H1 (cell line): ENCODE measurements at regions not wholly inside any gene's neighbourhood (a gene's known extent, or its start where the extent isn't known, plus 50 kb on each side); places are given as distances from the start of the nearest gene placed in this dataset.

Experiments used
- CTCF ChIA-PET: fragments of 300-600 bp; sonication (Branson Sonifier 250); formaldehyde crosslinking; loops from one replicate; lab custom pipeline; 2021; ENCODE audit not compliant: partially characterized antibody; lab: Charles Lee
- POLR2A ChIA-PET: fragments of 300-600 bp; sonication (Branson Sonifier 250); formaldehyde crosslinking; loops from one replicate; lab custom pipeline; 2021; ENCODE audit warnings: inconsistent platforms; ENCODE audit not compliant: partially characterized antibody; lab: Charles Lee
- DNase-seq, 2 experiments: peaks; one replicate each; pipeline versions ENCODE4 v3.0.0 to v3.0.0-alpha.2; 2010 to 2022; ENCODE audit warnings: low spot score in 2 of 2, low read depth in 1 of 2, mixed read lengths in 1 of 2
- FAIRE-seq: peaks from 2 replicates; lab custom pipeline; 2011; peaks lifted over from hg19 to GRCh38; lab: Jason Lieb, UNC
- H2AFZ ChIP-seq: 2 replicates; pipeline ENCODE4 v1.8.1; 2012; ENCODE audit warnings: low read length, inconsistent platforms
- H2AK5ac ChIP-seq: 2 replicates; pipeline ENCODE4 v1.6.1; 2013; ENCODE audit warnings: low read depth, low read length
- H2BK120ac ChIP-seq: replicated peaks from 2 replicates; pipeline ENCODE3; 2013; ENCODE audit warnings: low read depth, low read length, inconsistent platforms
- H2BK12ac ChIP-seq: 2 replicates; pipeline ENCODE4 v1.6.1; 2013; ENCODE audit warnings: low read depth, low read length
- H2BK15ac ChIP-seq: 2 replicates; pipeline ENCODE4 v1.6.1; 2013; ENCODE audit warnings: low read length
- H2BK20ac ChIP-seq: 2 replicates; pipeline ENCODE4 v1.6.1; 2013; ENCODE audit warnings: low read length
- H2BK5ac ChIP-seq: 2 replicates; pipeline ENCODE4 v1.6.1; 2013; ENCODE audit warnings: low read depth, low read length
- H3K14ac ChIP-seq: 2 replicates; pipeline ENCODE4 v1.6.1; 2013; ENCODE audit warnings: inconsistent platforms; ENCODE audit not compliant: insufficient read length
- H3K18ac ChIP-seq: 2 replicates; pipeline ENCODE4 v1.6.1; 2013; ENCODE audit warnings: low read length; ENCODE audit errors: extremely low read depth
- H3K23ac ChIP-seq: 2 replicates; pipeline ENCODE4 v1.6.1; 2013; ENCODE audit warnings: inconsistent platforms; ENCODE audit not compliant: insufficient read length
- H3K23me2 ChIP-seq: 2 replicates; pipeline ENCODE4 v1.6.1; 2013; ENCODE audit warnings: low read depth, low read length
- H3K27ac ChIP-seq: 2 replicates; pipeline ENCODE4 v1.6.1; 2011; ENCODE audit warnings: low read depth, low read length, inconsistent platforms
- H3K27me3 ChIP-seq, 4 experiments: replicated peaks in 1 of 4; 1 replicate in 1 of 4; 2 replicates in 3 of 4; pipeline versions ENCODE4 v1.6.1 to v1.8.1; 2011 to 2013; ENCODE audit warnings: low read length in 3 of 4, mild to moderate bottlenecking in 3 of 4, inconsistent platforms in 2 of 4, mixed read lengths in 2 of 4, moderate library complexity in 1 of 4; ENCODE audit not compliant: control insufficient read depth in 3 of 4, insufficient read depth in 3 of 4; ENCODE audit errors: extremely low read depth in 1 of 4
- H3K36me3 ChIP-seq, 4 experiments: 2 replicates each; pipeline versions ENCODE4 v1.6.1 to v1.8.1; 2011 to 2013; ENCODE audit warnings: mild to moderate bottlenecking in 4 of 4, low read length in 3 of 4, moderate library complexity in 2 of 4, control low read depth in 1 of 4, inconsistent platforms in 1 of 4; ENCODE audit not compliant: insufficient read depth in 4 of 4, control insufficient read depth in 2 of 4
- H3K4ac ChIP-seq: replicated peaks from 2 replicates; pipeline ENCODE3; 2013; ENCODE audit warnings: low read length, low read depth, mixed read lengths, inconsistent platforms; ENCODE audit not compliant: insufficient read length
- H3K4me1 ChIP-seq, 4 experiments: replicated peaks in 1 of 4; 1 replicate in 1 of 4; 2 replicates in 3 of 4; pipeline versions ENCODE4 v1.6.1 to v1.8.1; 2011 to 2013; ENCODE audit warnings: low read length in 3 of 4, inconsistent platforms in 2 of 4, mixed read lengths in 1 of 4; ENCODE audit not compliant: insufficient read depth in 4 of 4, control insufficient read depth in 3 of 4
- H3K4me2 ChIP-seq, 2 experiments: 2 replicates each; pipeline versions ENCODE4 v1.6.1 to v1.8.1; 2011 to 2013; ENCODE audit warnings: low read depth in 2 of 2, low read length in 2 of 2, control low read depth in 1 of 2, inconsistent platforms in 1 of 2, mild to moderate bottlenecking in 1 of 2; ENCODE audit not compliant: insufficient read depth in 1 of 2
- H3K4me3 ChIP-seq, 4 experiments: fragments of 200-600, 300-600 bp in 1 of 4; sonication (generic), shearing (Covaris generic), sonication (Bioruptor Twin) in 1 of 4; 2 replicates each; pipeline versions ENCODE4 v1.5.1 to v1.8.1; 2011 to 2016; ENCODE audit warnings: low read length in 4 of 4, low read depth in 3 of 4, control low read depth in 2 of 4, inconsistent platforms in 2 of 4, mild to moderate bottlenecking in 2 of 4, mixed read lengths in 1 of 4, moderate library complexity in 1 of 4; ENCODE audit not compliant: insufficient read depth in 2 of 4; ENCODE audit errors: extremely low read depth in 1 of 4
- H3K56ac ChIP-seq: replicated peaks from 2 replicates; pipeline ENCODE3; 2013; ENCODE audit warnings: low read depth, mild to moderate bottlenecking, mixed read lengths, low read length, inconsistent platforms; ENCODE audit not compliant: insufficient read length
- H3K79me1 ChIP-seq: 2 replicates; pipeline ENCODE4 v1.6.1; 2013; ENCODE audit warnings: low read depth, low read length, control low read depth
- H3K79me2 ChIP-seq, 2 experiments: 2 replicates each; pipeline versions ENCODE4 v1.6.1 to v1.8.1; 2012 to 2013; ENCODE audit warnings: low read length in 2 of 2, mild to moderate bottlenecking in 2 of 2, inconsistent platforms in 1 of 2; ENCODE audit not compliant: insufficient read depth in 2 of 2, control insufficient read depth in 1 of 2
- H3K9ac ChIP-seq, 4 experiments: replicated peaks in 1 of 4; 1 replicate in 1 of 4; 2 replicates in 3 of 4; pipeline versions ENCODE4 v1.6.1 to v1.8.1; 2011 to 2013; ENCODE audit warnings: low read depth in 3 of 4, low read length in 3 of 4, control low read depth in 2 of 4, mild to moderate bottlenecking in 2 of 4, moderate library complexity in 2 of 4, inconsistent platforms in 1 of 4; ENCODE audit errors: extremely low read depth in 1 of 4
- H3K9me3 ChIP-seq, 2 experiments: 2 replicates each; pipeline versions ENCODE4 v1.6.1 to v1.8.1; 2012 to 2013; ENCODE audit warnings: mild to moderate bottlenecking in 2 of 2, moderate library complexity in 2 of 2, control low read depth in 1 of 2, inconsistent platforms in 1 of 2, low read depth in 1 of 2, low read length in 1 of 2, mixed read lengths in 1 of 2; ENCODE audit not compliant: insufficient read depth in 2 of 2
- H4K20me1 ChIP-seq, 2 experiments: replicated peaks in 1 of 2; 2 replicates each; pipeline versions ENCODE3 to v1.8.1; 2011 to 2013; ENCODE audit warnings: inconsistent platforms in 2 of 2, low read length in 2 of 2, mild to moderate bottlenecking in 1 of 2; ENCODE audit not compliant: insufficient read depth in 2 of 2, control insufficient read depth in 1 of 2
- H4K5ac ChIP-seq: 2 replicates; pipeline ENCODE4 v1.6.1; 2013; ENCODE audit warnings: low read length, low read depth, mixed read lengths, inconsistent platforms; ENCODE audit not compliant: insufficient read length
- H4K8ac ChIP-seq: 2 replicates; pipeline ENCODE4 v1.8.0; 2013; ENCODE audit warnings: mild to moderate bottlenecking, moderate library complexity, low read length, inconsistent platforms; ENCODE audit not compliant: insufficient read depth; ENCODE audit errors: extremely low read depth
- H4K91ac ChIP-seq: replicated peaks from 2 replicates; pipeline ENCODE3; 2013; ENCODE audit warnings: low read length, mixed read lengths, inconsistent platforms; ENCODE audit not compliant: insufficient read length
- BCL11A ChIP-seq, 2 experiments: IDR thresholded peaks; one replicate each; pipeline ENCODE4 v1.6.1; 2011; ENCODE audit warnings: low read depth in 2 of 2, low read length in 2 of 2, mild to moderate bottlenecking in 2 of 2
- EZH2 ChIP-seq: fragments of 200-600 bp; sonication (generic); IDR thresholded peaks from 2 replicates; pipeline ENCODE4 v1.7.1; 2012; ENCODE audit warnings: low read depth, mild to moderate bottlenecking, moderate library complexity, low read length, inconsistent platforms; ENCODE audit not compliant: severe bottlenecking
- FOSL1 ChIP-seq: IDR thresholded peaks from 2 replicates; pipeline ENCODE4 v1.6.1; 2011; ENCODE audit warnings: mild to moderate bottlenecking, low read depth, low read length, moderate library complexity; ENCODE audit not compliant: insufficient read depth
- MAFK ChIP-seq: IDR thresholded peaks from 2 replicates; pipeline ENCODE4 v1.6.1; 2012; ENCODE audit warnings: low read depth, mild to moderate bottlenecking, improper control_type of control experiment, low read length
- POLR2AphosphoS5 ChIP-seq: IDR thresholded peaks from 2 replicates; pipeline ENCODE4 v1.6.1; 2011; ENCODE audit warnings: low read depth, low read length
- RAD21 ChIP-seq, 2 experiments: IDR thresholded peaks in 1 of 2; conservative IDR thresholded peaks in 1 of 2; 2 replicates each; pipeline ENCODE4 v1.6.1; 2011; ENCODE audit warnings: low read depth in 2 of 2, low read length in 2 of 2, improper control_type of control experiment in 1 of 2, inconsistent platforms in 1 of 2, mild to moderate bottlenecking in 1 of 2, moderate library complexity in 1 of 2
- RNF2 ChIP-seq: fragments of 200-900, 300-1000 bp; sonication (generic); IDR thresholded peaks from 2 replicates; pipeline ENCODE4 v1.7.1; 2016; ENCODE audit warnings: borderline replicate concordance, low read depth, mild to moderate bottlenecking, antibody characterized with exemption, low read length; ENCODE audit not compliant: poor library complexity, severe bottlenecking; ENCODE audit errors: missing control alignments
- SRF ChIP-seq: IDR thresholded peaks from 2 replicates; pipeline ENCODE4 v1.6.1; 2011; ENCODE audit warnings: mild to moderate bottlenecking, low read depth, low read length, moderate library complexity
- TAF7 ChIP-seq: optimal IDR thresholded peaks from 2 replicates; pipeline ENCODE3; 2011; ENCODE audit warnings: low read depth, mild to moderate bottlenecking, inconsistent platforms, low read length, moderate library complexity, borderline replicate concordance
- WGBS, 2 experiments: shearing (Covaris generic) in 1 of 2; methylation state at CpG; one replicate each; pipeline versions ENCODE4 v1.1.6 to v1.1.7; 2013 to 2015; ENCODE audit warnings: low lambda C conversion rate in 2 of 2, mixed read lengths in 2 of 2, inconsistent platforms in 1 of 2, low coverage in 1 of 2, missing lambda C conversion rate in 1 of 2; ENCODE audit not compliant: insufficient replicate concordance in 2 of 2, insufficient coverage in 1 of 2, insufficient read length in 1 of 2; ENCODE audit errors: extremely low coverage in 1 of 2, missing lambda C conversion rate in 1 of 2; 5-methylcytosine and 5-hydroxymethylcytosine counted together
- TF ChIP-seq, protein P1 (sequence below): IDR thresholded peaks from 2 replicates; pipeline ENCODE4 v1.6.1; 2012; ENCODE audit warnings: inconsistent platforms

DNA sequence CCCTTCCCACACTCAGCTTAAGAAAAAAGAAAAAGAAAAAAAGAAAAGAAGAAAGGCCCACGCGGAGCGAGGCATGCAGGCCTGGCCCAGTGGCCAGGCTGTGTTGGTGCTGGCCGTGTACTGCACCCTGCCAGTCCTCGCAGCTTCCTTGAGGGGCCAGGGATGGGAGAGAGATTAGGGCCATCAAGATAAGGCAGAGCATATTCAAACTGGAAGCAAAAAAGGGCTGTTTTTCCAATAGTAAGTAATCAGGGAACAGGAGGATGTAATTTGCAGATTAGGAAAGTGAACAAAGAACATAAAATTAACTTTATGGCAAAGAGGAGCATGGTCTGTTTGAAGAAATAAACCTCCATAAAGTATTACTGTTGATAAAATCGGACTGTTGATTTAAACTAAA is 319.6 kb upstream of the CLINT1 start:
- H3K27ac ChIP-seq = no peak overlapping the region
- H2AK5ac ChIP-seq = no peak overlapping the region
- no peak overlapping the region for H3K9ac ChIP-seq
- H3K18ac ChIP-seq = no peak overlapping the region
- no peak overlapping the region for H4K91ac ChIP-seq
- no peak overlapping the region for H3K14ac ChIP-seq
- 94% methylated on average over 6 of the region's 6 CpGs; no CpG with 5 or more reads in 1 of the 2 experiments for WGBS, 2 experiments
- H3K4ac ChIP-seq = no peak overlapping the region
- CTCF ChIA-PET = no interaction called here
- H3K79me2 ChIP-seq = no peaks in the 10 kb centered on the region
- H3K27me3 ChIP-seq = no peaks in the 10 kb centered on the region
- H2BK15ac ChIP-seq = no peak overlapping the region
- H3K4me3 ChIP-seq = no peak overlapping the region
- H4K5ac ChIP-seq = no peak overlapping the region
- no peaks in the 10 kb centered on the region for H3K36me3 ChIP-seq
- H3K56ac ChIP-seq = no peak overlapping the region
- H3K4me2 ChIP-seq = no peak overlapping the region
- H2AFZ ChIP-seq = no peak overlapping the region
- peaks cover 0 to 6% (median 4%) of the 10 kb centered on the region in 4 experiments; a peak in 4 of 7 replicates for H3K4me1 ChIP-seq
- no peaks in the 10 kb centered on the region for H3K79me1 ChIP-seq
- H4K8ac ChIP-seq = no peak overlapping the region
- H4K20me1 ChIP-seq = no peaks in the 10 kb centered on the region
- POLR2A ChIA-PET = no interaction called here
- DNase-seq = no peak
- H2BK12ac ChIP-seq = no peak overlapping the region
- FAIRE-seq = no peak
- H2BK5ac ChIP-seq = no peak overlapping the region
- no peak overlapping the region for H2BK20ac ChIP-seq
- H3K9me3 ChIP-seq = no peaks in the 10 kb centered on the region
- H2BK120ac ChIP-seq = no peak overlapping the region
- TF ChIP-seq MAFK (no peak), BCL11A (IDR thresholded peaks at IDR 0.05; ENCODE audit: low read depth in 2 of 2, low read length in 2 of 2) (no peak), POLR2AphosphoS5 (no peak), SRF (no peak), TAF7 (no peak), RNF2 (no peak), FOSL1 (no peak), RAD21 (IDR thresholded peaks at IDR 0.05 in 1 of 2, conservative IDR thresholded peaks at IDR 0.05 in 1 of 2; ENCODE audit: low read depth in 2 of 2, low read length in 2 of 2) (no peak), EZH2 (no peak)
- TF ChIP-seq, protein P1, sequence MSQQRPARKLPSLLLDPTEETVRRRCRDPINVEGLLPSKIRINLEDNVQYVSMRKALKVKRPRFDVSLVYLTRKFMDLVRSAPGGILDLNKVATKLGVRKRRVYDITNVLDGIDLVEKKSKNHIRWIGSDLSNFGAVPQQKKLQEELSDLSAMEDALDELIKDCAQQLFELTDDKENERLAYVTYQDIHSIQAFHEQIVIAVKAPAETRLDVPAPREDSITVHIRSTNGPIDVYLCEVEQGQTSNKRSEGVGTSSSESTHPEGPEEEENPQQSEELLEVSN = no peak
- no peaks in the 10 kb centered on the region for H3K23me2 ChIP-seq
- no peak overlapping the region for H3K23ac ChIP-seq
